ENCODE measurements at regions not wholly inside any gene's neighbourhood (a gene's known extent, or its start where the extent isn't known, plus 50 kb on each side); places are given as distances from the start of the nearest gene placed in this dataset.

DNA sequence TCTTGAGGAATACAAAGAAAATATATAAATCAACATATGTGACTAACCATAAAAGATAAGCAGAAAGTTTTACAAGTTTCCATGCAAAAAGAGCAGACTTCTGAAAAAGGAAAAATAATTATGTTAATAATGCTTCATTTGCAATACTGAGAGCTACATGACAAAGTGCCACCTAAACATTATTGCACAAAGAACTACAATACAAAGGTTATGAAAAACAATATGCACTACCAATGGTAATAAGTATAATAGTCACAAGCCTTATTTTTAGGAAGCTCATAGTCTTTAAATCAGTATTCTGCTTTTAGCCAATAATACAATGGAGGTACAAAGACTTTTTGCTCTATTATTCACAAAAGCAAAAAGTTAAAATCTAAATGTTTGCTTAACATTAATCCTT is 411.2 kb downstream of the TLL1 start:
- no peak overlapping the region for H3K4me3 ChIP-seq
- ATAC-seq (no peak), DNase-seq (no peak)
- H3K27me3 ChIP-seq (ENCODE audit: insufficient read depth in 3 of 3, low read length in 2 of 3) = no peaks in the 10 kb centered on the region
- intact Hi-C loops (cut with DNase I) = no loop called here
- no peaks in the 10 kb centered on the region for H3K36me3 ChIP-seq (ENCODE audit: insufficient read depth in 1 of 2, low read depth in 1 of 2)
- H3K4me1 ChIP-seq = no peaks in the 10 kb centered on the region
- no peaks in the 10 kb centered on the region for H3K9me3 ChIP-seq
- H3K27ac ChIP-seq = no peak overlapping the region
- TF ChIP-seq, protein P1, sequence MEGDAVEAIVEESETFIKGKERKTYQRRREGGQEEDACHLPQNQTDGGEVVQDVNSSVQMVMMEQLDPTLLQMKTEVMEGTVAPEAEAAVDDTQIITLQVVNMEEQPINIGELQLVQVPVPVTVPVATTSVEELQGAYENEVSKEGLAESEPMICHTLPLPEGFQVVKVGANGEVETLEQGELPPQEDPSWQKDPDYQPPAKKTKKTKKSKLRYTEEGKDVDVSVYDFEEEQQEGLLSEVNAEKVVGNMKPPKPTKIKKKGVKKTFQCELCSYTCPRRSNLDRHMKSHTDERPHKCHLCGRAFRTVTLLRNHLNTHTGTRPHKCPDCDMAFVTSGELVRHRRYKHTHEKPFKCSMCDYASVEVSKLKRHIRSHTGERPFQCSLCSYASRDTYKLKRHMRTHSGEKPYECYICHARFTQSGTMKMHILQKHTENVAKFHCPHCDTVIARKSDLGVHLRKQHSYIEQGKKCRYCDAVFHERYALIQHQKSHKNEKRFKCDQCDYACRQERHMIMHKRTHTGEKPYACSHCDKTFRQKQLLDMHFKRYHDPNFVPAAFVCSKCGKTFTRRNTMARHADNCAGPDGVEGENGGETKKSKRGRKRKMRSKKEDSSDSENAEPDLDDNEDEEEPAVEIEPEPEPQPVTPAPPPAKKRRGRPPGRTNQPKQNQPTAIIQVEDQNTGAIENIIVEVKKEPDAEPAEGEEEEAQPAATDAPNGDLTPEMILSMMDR (IDR thresholded peaks at IDR 0.05) = no peak

DNA sequence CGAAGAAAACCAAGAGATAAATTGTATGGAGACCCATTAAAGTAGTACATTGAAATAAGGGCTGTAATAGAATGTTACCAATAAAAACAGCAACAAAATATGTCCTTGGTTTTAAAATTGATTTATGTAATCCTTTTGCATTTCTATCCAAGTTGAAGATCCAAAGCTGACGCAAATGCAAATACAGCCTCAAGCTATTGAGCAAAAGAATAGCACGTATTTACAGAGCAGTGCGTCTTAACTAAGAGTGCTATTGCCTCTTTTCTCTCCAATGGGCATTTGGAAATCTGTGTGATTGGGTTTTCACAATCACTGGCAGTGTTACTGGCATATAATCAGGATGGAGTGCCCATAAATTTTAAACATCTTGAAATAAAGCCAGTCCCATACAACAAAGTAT is 417.4 kb downstream of the TLL1 start:
- H3K27me3 ChIP-seq (ENCODE audit: insufficient read depth in 3 of 3, low read length in 2 of 3) = no peaks in the 10 kb centered on the region
- intact Hi-C loops (cut with DNase I) = no loop called here
- 57 to 62% (median 61%) methylated on average over 4 of the region's 4 CpGs for WGBS, 3 donors
- no peak for DNase-seq
- TF ChIP-seq, protein P1 (IDR thresholded peaks at IDR 0.05) = no peak
- H3K9me3 ChIP-seq = no peaks in the 10 kb centered on the region
- ATAC-seq = no peak
- no peak overlapping the region for H3K27ac ChIP-seq
- no peak overlapping the region for H3K4me3 ChIP-seq
- no peaks in the 10 kb centered on the region for H3K4me1 ChIP-seq
- H3K36me3 ChIP-seq (ENCODE audit: insufficient read depth in 1 of 2, low read depth in 1 of 2) = no peaks in the 10 kb centered on the region

DNA sequence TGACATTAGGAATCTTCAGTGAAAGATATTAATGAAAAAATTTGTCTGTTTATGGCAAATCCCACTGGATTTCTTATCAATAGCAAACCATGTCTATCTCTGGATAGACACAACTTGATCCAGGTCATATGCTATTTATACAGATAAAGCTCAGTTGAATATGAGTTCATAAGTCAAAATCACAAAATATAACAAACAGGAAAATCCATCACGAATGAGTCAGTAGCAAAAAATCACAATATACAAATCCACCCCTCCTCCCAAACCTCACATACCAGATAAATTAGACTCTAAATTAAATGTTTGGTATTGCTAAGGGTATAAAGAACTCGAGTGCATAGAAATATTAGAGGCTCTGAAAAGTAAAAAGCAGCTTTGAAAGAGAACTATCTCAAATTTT is 420.5 kb downstream of the TLL1 start:
- Histone ChIP-seq H3K4me3 (no peak overlapping the region), H3K27ac (no peak overlapping the region), H3K36me3 (ENCODE audit: insufficient read depth in 1 of 2, low read depth in 1 of 2) (no peaks in the 10 kb centered on the region), H3K4me1 (no peaks in the 10 kb centered on the region), H3K27me3 (ENCODE audit: insufficient read depth in 3 of 3, low read length in 2 of 3) (no peaks in the 10 kb centered on the region), H3K9me3 (no peaks in the 10 kb centered on the region)
- 50 to 62% (median 57%) methylated on average over 2 of the region's 2 CpGs for WGBS, 3 donors
- ATAC-seq (no peak), DNase-seq (no peak)
- intact Hi-C loops (cut with DNase I) = no loop called here
- TF ChIP-seq, protein P1 (IDR thresholded peaks at IDR 0.05) = no peak

DNA sequence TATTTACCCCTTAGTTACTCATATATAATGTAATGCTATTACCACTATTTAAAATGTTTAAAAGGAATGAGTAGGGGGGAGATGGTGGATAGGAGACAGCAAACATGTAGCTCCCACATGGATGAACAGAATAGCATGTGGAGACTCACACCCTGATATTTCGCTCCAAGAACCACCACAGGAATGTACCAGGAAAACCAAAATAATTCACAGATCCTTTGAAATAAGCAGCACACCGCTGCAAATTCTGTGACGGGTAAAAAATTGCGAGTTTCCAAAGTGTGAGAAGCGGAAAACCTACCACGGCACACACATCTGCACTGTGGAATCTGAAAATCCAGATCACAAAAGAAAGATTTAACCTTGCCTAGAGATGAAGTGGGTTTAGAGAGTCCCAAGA is 428.2 kb downstream of the TLL1 start:
- no peak overlapping the region for H3K27ac ChIP-seq
- H3K36me3 ChIP-seq (ENCODE audit: insufficient read depth in 1 of 2, low read depth in 1 of 2) = no peaks in the 10 kb centered on the region
- 90 to 91% (median 91%) methylated on average over 6 of the region's 6 CpGs for WGBS, 3 donors
- DNase-seq (no peak), ATAC-seq (no peak)
- TF ChIP-seq, protein P1 (IDR thresholded peaks at IDR 0.05) = no peak
- H3K27me3 ChIP-seq (ENCODE audit: insufficient read depth in 3 of 3, low read length in 2 of 3) = no peaks in the 10 kb centered on the region
- intact Hi-C loops (cut with DNase I) = no loop called here
- H3K9me3 ChIP-seq = no peaks in the 10 kb centered on the region
- H3K4me3 ChIP-seq = no peak overlapping the region
- H3K4me1 ChIP-seq = no peaks in the 10 kb centered on the region

DNA sequence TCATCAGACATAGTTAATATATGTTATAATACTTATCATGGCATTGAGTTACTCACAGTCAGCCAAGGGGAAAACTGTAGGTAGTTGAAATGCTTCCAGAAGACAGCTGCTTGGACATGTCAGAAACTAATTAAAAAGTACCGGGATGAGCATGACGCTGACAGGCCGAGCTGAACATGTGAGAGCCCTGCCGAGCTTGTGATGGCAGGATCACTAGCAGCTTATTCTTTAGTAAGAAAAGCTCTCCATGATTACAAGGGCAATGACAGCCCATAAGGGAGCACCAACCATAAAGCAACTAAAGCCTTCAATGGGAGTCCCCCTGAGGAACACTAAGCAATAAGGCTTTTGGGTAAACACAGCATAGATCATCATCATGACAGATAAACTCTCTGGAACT is 435.6 kb downstream of the TLL1 start:
- no peaks in the 10 kb centered on the region for H3K9me3 ChIP-seq
- no peaks in the 10 kb centered on the region for H3K36me3 ChIP-seq (ENCODE audit: insufficient read depth in 1 of 2, low read depth in 1 of 2)
- ATAC-seq (no peak), DNase-seq (no peak)
- intact Hi-C loops (cut with DNase I) = no loop called here
- H3K27me3 ChIP-seq (ENCODE audit: insufficient read depth in 3 of 3, low read length in 2 of 3) = no peaks in the 10 kb centered on the region
- WGBS, 3 donors = 71 to 76% (median 71%) methylated on average over 4 of the region's 4 CpGs
- H3K4me1 ChIP-seq = no peaks in the 10 kb centered on the region
- TF ChIP-seq, protein P1 (IDR thresholded peaks at IDR 0.05) = no peak
- no peak overlapping the region for H3K4me3 ChIP-seq
- H3K27ac ChIP-seq = no peak overlapping the region

Measured in psoas muscle (tissue), 7 donors.